Skeletal muscle tissue (tissue), 3 donors: ENCODE measurements at regions not wholly inside any gene's neighbourhood (a gene's known extent, or its start where the extent isn't known, plus 50 kb on each side); places are given as distances from the start of the nearest gene placed in this dataset.
A peak's percentile ranks its signal among the peaks of the same experiment; 100 is the strongest.

ENCODE experiments used
- H3K27ac ChIP-seq: one replicate; pipeline ENCODE4 v1.7.0; 2013; ENCODE audit warnings: mild to moderate bottlenecking, low read depth, low read length, inconsistent platforms
- H3K27me3 ChIP-seq, 3 donors: one replicate each; pipeline ENCODE4 v1.7.0; 2013; ENCODE audit warnings: low read length in 3 of 3; ENCODE audit not compliant: control insufficient read depth in 3 of 3, insufficient read depth in 3 of 3
- H3K36me3 ChIP-seq, 3 donors: one replicate each; pipeline ENCODE4 v1.7.0; 2013; ENCODE audit warnings: low read length in 3 of 3; ENCODE audit not compliant: control insufficient read depth in 3 of 3, insufficient read depth in 3 of 3
- H3K4me1 ChIP-seq, 3 donors: one replicate each; pipeline ENCODE4 v1.7.0; 2013; ENCODE audit warnings: low read length in 3 of 3, mild to moderate bottlenecking in 3 of 3; ENCODE audit not compliant: control insufficient read depth in 3 of 3, insufficient read depth in 3 of 3
- H3K4me3 ChIP-seq, 3 donors: one replicate each; pipeline ENCODE4 v1.7.0; 2013; ENCODE audit warnings: low read length in 3 of 3
- H3K9ac ChIP-seq, 3 donors: one replicate each; pipeline ENCODE4 v1.7.0; 2013; ENCODE audit warnings: low read length in 3 of 3, mild to moderate bottlenecking in 3 of 3, moderate library complexity in 2 of 3, low read depth in 1 of 3
- H3K9me3 ChIP-seq, 3 donors: one replicate each; pipeline ENCODE4 v1.7.0; 2013; ENCODE audit warnings: low read length in 3 of 3; ENCODE audit not compliant: control insufficient read depth in 3 of 3
- donor health status: Osteomylitis.

GRCh38 chr17:17398188-17398942 lies 78.4 kb upstream of the MED9 start:
- H3K36me3 ChIP-seq, result no peaks in the 10 kb centered on the region
- H3K9me3 ChIP-seq, result no peaks in the 10 kb centered on the region
- peaks cover 0 to 7% (median 2%) of the 10 kb centered on the region in 3 donors for H3K27me3 ChIP-seq
- H3K9ac ChIP-seq, result no peak overlapping the region
- H3K4me1 ChIP-seq, result peaks cover 6 to 10% (median 9%) of the 10 kb centered on the region in 3 donors
- no peak overlapping the region for H3K4me3 ChIP-seq
- no peak overlapping the region for H3K27ac ChIP-seq

- H3K36me3 ChIP-seq, result no peaks in the 10 kb centered on the region
- peaks cover 0 to 12% (median 2%) of the 10 kb centered on the region in 3 donors for H3K27me3 ChIP-seq
- no peaks in the 10 kb centered on the region for H3K9me3 ChIP-seq
- H3K4me1 ChIP-seq, result peaks cover 6 to 10% (median 9%) of the 10 kb centered on the region in 3 donors
- peak overlapping the region in 1 of 3 donors; percentile 8 for H3K9ac ChIP-seq
- H3K27ac ChIP-seq, result no peak overlapping the region
- H3K4me3 ChIP-seq, result no peak overlapping the region
Observed at GRCh38 chr17:17398943-17399926, 77.6 kb upstream of the MED9 start.

GRCh38 chr17:17400070-17400469 lies 76.7 kb upstream of the MED9 start:
- Histone ChIP-seq H3K4me3 (no peak overlapping the region), H3K27ac (no peak overlapping the region), H3K36me3 (no peaks in the 10 kb centered on the region), H3K27me3 (peaks cover 0 to 14% (median 2%) of the 10 kb centered on the region in 3 donors), H3K9ac (no peak overlapping the region), H3K9me3 (no peaks in the 10 kb centered on the region), H3K4me1 (peaks cover 6 to 10% (median 9%) of the 10 kb centered on the region in 3 donors)

- Histone ChIP-seq H3K4me1 (peaks cover 6 to 10% (median 9%) of the 10 kb centered on the region in 3 donors), H3K36me3 (no peaks in the 10 kb centered on the region), H3K4me3 (no peak overlapping the region), H3K27me3 (peaks cover 0 to 14% (median 2%) of the 10 kb centered on the region in 3 donors), H3K9ac (no peak overlapping the region), H3K9me3 (no peaks in the 10 kb centered on the region), H3K27ac (no peak overlapping the region)
Observed at GRCh38 chr17:17400566-17401184, 76.1 kb upstream of the MED9 start.

GRCh38 chr17:17401271-17401781 lies 75.5 kb upstream of the MED9 start:
- no peaks in the 10 kb centered on the region for H3K9me3 ChIP-seq
- H3K36me3 ChIP-seq, result no peaks in the 10 kb centered on the region
- H3K27ac ChIP-seq, result no peak overlapping the region
- H3K27me3 ChIP-seq, result peaks cover 0 to 14% (median 2%) of the 10 kb centered on the region in 3 donors
- H3K4me3 ChIP-seq, result no peak overlapping the region
- peaks cover 6 to 10% (median 9%) of the 10 kb centered on the region in 3 donors for H3K4me1 ChIP-seq
- H3K9ac ChIP-seq, result no peak overlapping the region

- Histone ChIP-seq H3K9ac (no peak overlapping the region), H3K27ac (no peak overlapping the region), H3K9me3 (no peaks in the 10 kb centered on the region), H3K27me3 (peaks cover 0 to 14% (median 2%) of the 10 kb centered on the region in 3 donors), H3K4me3 (no peak overlapping the region), H3K36me3 (no peaks in the 10 kb centered on the region), H3K4me1 (peaks cover 6 to 10% (median 9%) of the 10 kb centered on the region in 3 donors)
Observed at GRCh38 chr17:17402558-17402957, 74.2 kb upstream of the MED9 start.

- H3K4me3 ChIP-seq, result no peak overlapping the region
- peaks cover 0 to 14% (median 2%) of the 10 kb centered on the region in 3 donors for H3K27me3 ChIP-seq
- no peaks in the 10 kb centered on the region for H3K9me3 ChIP-seq
- no peaks in the 10 kb centered on the region for H3K36me3 ChIP-seq
- no peak overlapping the region for H3K9ac ChIP-seq
- no peak overlapping the region for H3K27ac ChIP-seq
- H3K4me1 ChIP-seq, result peaks cover 6 to 9% (median 9%) of the 10 kb centered on the region in 3 donors
Observed at GRCh38 chr17:17403065-17403464, 73.7 kb upstream of the MED9 start.

GRCh38 chr17:17403899-17404576 lies 72.8 kb upstream of the MED9 start:
- H3K4me1 ChIP-seq, result peaks cover 0 to 5% (median 5%) of the 10 kb centered on the region in 3 donors
- no peak overlapping the region for H3K27ac ChIP-seq
- H3K4me3 ChIP-seq, result no peak overlapping the region
- no peaks in the 10 kb centered on the region for H3K36me3 ChIP-seq
- no peak overlapping the region for H3K9ac ChIP-seq
- no peaks in the 10 kb centered on the region for H3K9me3 ChIP-seq
- peaks cover 0 to 16% (median 2%) of the 10 kb centered on the region in 3 donors for H3K27me3 ChIP-seq

- Histone ChIP-seq H3K27me3 (peaks cover 2 to 29% (median 11%) of the 10 kb centered on the region in 3 donors), H3K4me3 (no peak overlapping the region), H3K9ac (no peak overlapping the region), H3K27ac (no peak overlapping the region), H3K9me3 (no peaks in the 10 kb centered on the region), H3K4me1 (no peaks in the 10 kb centered on the region), H3K36me3 (no peaks in the 10 kb centered on the region)
Observed at GRCh38 chr17:17405673-17406072, 71.1 kb upstream of the MED9 start.
